Neuronal stem cell (in vitro differentiated cells): ENCODE measurements at regions not wholly inside any gene's neighbourhood (a gene's known extent, or its start where the extent isn't known, plus 50 kb on each side); places are given as distances from the start of the nearest gene placed in this dataset.

Experiments
- DNase-seq: peaks from one replicate; pipeline ENCODE4 v3.0.0-alpha.2; 2013; ENCODE audit warnings: low spot score
- H2AFZ ChIP-seq: one replicate; pipeline ENCODE4 v1.6.1; 2013; ENCODE audit warnings: mild to moderate bottlenecking, low read length, inconsistent platforms
- H2AK5ac ChIP-seq: 2 replicates; pipeline ENCODE4 v1.6.1; 2013; ENCODE audit warnings: low read depth, mild to moderate bottlenecking, inconsistent platforms, low read length, moderate library complexity, mixed read lengths
- H2BK120ac ChIP-seq: 2 replicates; pipeline ENCODE4 v1.6.1; 2013; ENCODE audit warnings: low read depth, mild to moderate bottlenecking, inconsistent platforms, low read length, moderate library complexity, mixed read lengths
- H2BK12ac ChIP-seq: one replicate; pipeline ENCODE4 v1.6.1; 2013; ENCODE audit warnings: low read length, inconsistent platforms
- H2BK15ac ChIP-seq: 2 replicates; pipeline ENCODE4 v1.6.1; 2013; ENCODE audit warnings: mild to moderate bottlenecking, low read length, inconsistent platforms, mixed read lengths
- H2BK5ac ChIP-seq: one replicate; pipeline ENCODE4 v1.6.1; 2013; ENCODE audit warnings: inconsistent platforms, mild to moderate bottlenecking, low read length, moderate library complexity
- H3K14ac ChIP-seq: one replicate; pipeline ENCODE4 v1.6.1; 2013; ENCODE audit warnings: low read length, inconsistent platforms
- H3K18ac ChIP-seq: 2 replicates; pipeline ENCODE4 v1.6.1; 2013; ENCODE audit warnings: low read length, inconsistent platforms
- H3K23ac ChIP-seq: 2 replicates; pipeline ENCODE4 v1.6.1; 2013; ENCODE audit warnings: low read depth, mild to moderate bottlenecking, mixed read lengths, low read length, inconsistent platforms; ENCODE audit not compliant: poor library complexity
- H3K27ac ChIP-seq: replicated peaks from 3 replicates; pipeline ENCODE4 v1.5.1; 2013; ENCODE audit warnings: low read length, inconsistent platforms
- H3K27me3 ChIP-seq, 3 experiments: 2 replicates each; pipeline ENCODE4 v1.6.1; 2013; ENCODE audit warnings: low read length in 3 of 3, mild to moderate bottlenecking in 2 of 3, inconsistent platforms in 1 of 3, low read depth in 1 of 3, mixed read lengths in 1 of 3, moderate library complexity in 1 of 3; ENCODE audit not compliant: control insufficient read depth in 3 of 3, insufficient read depth in 3 of 3
- H3K36me3 ChIP-seq, 2 donors: replicated peaks in 1 of 2; 2 replicates each; pipeline ENCODE4 v1.6.1; 2013; ENCODE audit warnings: low read length in 2 of 2; ENCODE audit not compliant: control insufficient read depth in 2 of 2, insufficient read depth in 2 of 2
- H3K4ac ChIP-seq: 2 replicates; pipeline ENCODE4 v1.6.1; 2013; ENCODE audit warnings: inconsistent platforms, mild to moderate bottlenecking, low read length, moderate library complexity
- H3K4me1 ChIP-seq, 2 donors: 1 replicate in 1 of 2; 2 replicates in 1 of 2; pipeline ENCODE4 v1.6.1; 2013; ENCODE audit warnings: low read length in 2 of 2, low read depth in 1 of 2; ENCODE audit not compliant: control insufficient read depth in 2 of 2, insufficient read depth in 1 of 2
- H3K4me2 ChIP-seq: one replicate; pipeline ENCODE4 v1.6.1; 2013; ENCODE audit warnings: mild to moderate bottlenecking, low read length, inconsistent platforms; ENCODE audit not compliant: insufficient read depth, poor library complexity, severe bottlenecking
- H3K4me3 ChIP-seq, 2 donors: 2 replicates each; pipeline ENCODE4 v1.5.1; 2013; ENCODE audit warnings: low read length in 2 of 2, mild to moderate bottlenecking in 2 of 2, inconsistent platforms in 1 of 2, moderate library complexity in 1 of 2
- H3K79me1 ChIP-seq: one replicate; pipeline ENCODE4 v1.6.1; 2013; ENCODE audit warnings: low read depth, mild to moderate bottlenecking, inconsistent platforms, low read length, moderate library complexity
- H3K9ac ChIP-seq: one replicate; pipeline ENCODE4 v1.6.1; 2013; ENCODE audit warnings: mild to moderate bottlenecking, low read depth, low read length, inconsistent platforms; ENCODE audit not compliant: poor library complexity
- H3K9me3 ChIP-seq, 2 donors: replicated peaks in 1 of 2; 2 replicates each; pipeline versions ENCODE3 to v1.6.1; 2013; ENCODE audit warnings: low read length in 2 of 2, mild to moderate bottlenecking in 2 of 2, inconsistent platforms in 1 of 2, low read depth in 1 of 2, mixed read lengths in 1 of 2, moderate library complexity in 1 of 2; ENCODE audit not compliant: control insufficient read depth in 2 of 2, insufficient read depth in 1 of 2
- H4K8ac ChIP-seq: one replicate; pipeline ENCODE4 v1.6.1; 2013; ENCODE audit warnings: low read depth, mild to moderate bottlenecking, inconsistent platforms, low read length, moderate library complexity
- H4K91ac ChIP-seq: one replicate; pipeline ENCODE4 v1.6.1; 2013; ENCODE audit warnings: low read length, low read depth, mild to moderate bottlenecking, inconsistent platforms; ENCODE audit not compliant: poor library complexity
- WGBS, 2 donors: extraction: QIAGEN DNeasy Blood & Tissue Kit; methylation state at CpG; one replicate each; pipeline ENCODE4 v1.1.7; 2013; ENCODE audit warnings: missing lambda C conversion rate in 2 of 2, mixed read lengths in 1 of 2; ENCODE audit not compliant: insufficient read length in 2 of 2, insufficient replicate concordance in 1 of 2; ENCODE audit errors: extremely low coverage in 2 of 2; 5-methylcytosine and 5-hydroxymethylcytosine counted together

DNA sequence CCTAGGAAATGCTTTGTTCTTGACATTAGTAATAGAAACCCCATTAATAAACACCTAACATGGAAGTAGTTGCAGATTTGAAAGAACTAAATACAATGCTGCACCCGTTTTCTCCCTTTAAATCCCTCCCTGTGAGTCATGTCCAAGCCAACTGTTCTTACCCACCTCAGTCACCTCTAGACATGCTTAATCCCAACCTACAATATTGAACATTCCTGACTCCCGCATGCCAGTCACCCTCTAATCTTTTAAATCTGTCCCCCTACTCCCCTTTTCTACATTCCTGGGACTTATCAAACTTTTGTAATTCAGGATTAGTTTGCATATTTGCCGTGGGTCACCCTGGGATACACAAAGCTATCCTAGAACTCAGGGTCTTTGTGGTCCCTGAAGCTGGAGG, 374.6 kb downstream of the IRS1 start:
- no peak overlapping the region for H3K18ac ChIP-seq
- H2AK5ac ChIP-seq = no peak overlapping the region
- H3K4me3 ChIP-seq = no peak overlapping the region
- peaks cover 2 to 4% of the 10 kb centered on the region in 2 donors for H3K4me1 ChIP-seq
- no peak overlapping the region for H2BK15ac ChIP-seq
- no peaks in the 10 kb centered on the region for H3K9me3 ChIP-seq
- H3K4me2 ChIP-seq = no peak overlapping the region
- no peaks in the 10 kb centered on the region for H3K36me3 ChIP-seq
- H2BK12ac ChIP-seq = no peak overlapping the region
- H3K4ac ChIP-seq = no peak overlapping the region
- DNase-seq = no peak
- H3K9ac ChIP-seq = no peak overlapping the region
- no peak overlapping the region for H2BK120ac ChIP-seq
- H3K79me1 ChIP-seq = no peaks in the 10 kb centered on the region
- peak overlapping the region; percentile 12 for H2AFZ ChIP-seq
- H3K27me3 ChIP-seq = no peaks in the 10 kb centered on the region
- H3K27ac ChIP-seq = no peak overlapping the region
- no peak overlapping the region for H2BK5ac ChIP-seq
- no peak overlapping the region for H4K8ac ChIP-seq
- H4K91ac ChIP-seq = no peak overlapping the region
- no CpG with 5 or more reads among the region's 3 CpGs for WGBS, 2 donors
- no peak overlapping the region for H3K23ac ChIP-seq
- no peak overlapping the region for H3K14ac ChIP-seq

DNA sequence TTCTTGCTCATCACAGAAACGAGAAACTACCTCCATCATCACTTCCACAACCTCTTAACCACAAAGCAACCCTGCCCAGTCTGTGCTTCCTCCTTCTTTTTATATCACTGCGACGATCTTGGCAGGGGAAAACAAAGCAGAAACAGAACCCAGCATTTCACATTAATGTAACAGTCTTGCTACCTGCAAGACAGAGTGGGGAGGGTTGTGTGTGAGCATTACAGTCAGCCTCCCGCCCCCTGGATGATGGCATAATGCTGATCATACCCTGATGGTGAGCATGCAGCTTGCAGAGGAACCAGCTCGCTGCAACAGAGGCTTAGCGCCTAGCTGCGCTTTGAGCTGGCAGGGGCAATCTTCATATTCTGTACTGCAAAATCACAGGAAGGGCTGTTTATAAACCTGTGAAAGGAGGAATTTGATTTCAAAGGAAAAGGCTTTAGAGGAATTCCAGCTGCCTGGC, 376.1 kb downstream of the IRS1 start:
- no peak overlapping the region for H2BK15ac ChIP-seq
- WGBS, 2 donors = no CpG with 5 or more reads among the region's 7 CpGs
- H3K18ac ChIP-seq = peak overlapping the region; percentile 55
- no peak overlapping the region for H4K91ac ChIP-seq
- DNase-seq = no peak
- no peak overlapping the region for H3K4me2 ChIP-seq
- H3K9me3 ChIP-seq = no peaks in the 10 kb centered on the region
- H2BK12ac ChIP-seq = no peak overlapping the region
- H2BK120ac ChIP-seq = no peak overlapping the region
- no peak overlapping the region for H3K4me3 ChIP-seq
- H3K27ac ChIP-seq = no peak overlapping the region
- H3K79me1 ChIP-seq = no peaks in the 10 kb centered on the region
- no peak overlapping the region for H3K14ac ChIP-seq
- no peak overlapping the region for H3K23ac ChIP-seq
- no peaks in the 10 kb centered on the region for H3K27me3 ChIP-seq
- H4K8ac ChIP-seq = no peak overlapping the region
- peaks cover 2 to 4% of the 10 kb centered on the region in 2 donors for H3K4me1 ChIP-seq
- no peak overlapping the region for H2AK5ac ChIP-seq
- no peak overlapping the region for H3K4ac ChIP-seq
- H2AFZ ChIP-seq = peak overlapping the region; percentile 47
- no peak overlapping the region for H2BK5ac ChIP-seq
- H3K9ac ChIP-seq = peak overlapping the region; percentile 74
- no peaks in the 10 kb centered on the region for H3K36me3 ChIP-seq

GRCh38 chr2:226420646-226421045, 379.0 kb downstream of the IRS1 start:
- Histone ChIP-seq H2BK5ac (no peak overlapping the region), H3K14ac (no peak overlapping the region), H3K4me3 (no peak overlapping the region), H4K8ac (no peak overlapping the region), H3K27me3 (no peaks in the 10 kb centered on the region), H3K36me3 (no peaks in the 10 kb centered on the region), H2BK12ac (no peak overlapping the region), H3K27ac (no peak overlapping the region), H2BK120ac (no peak overlapping the region), H3K9ac (no peak overlapping the region), H3K4me1 (peaks cover 2 to 4% of the 10 kb centered on the region in 2 donors), H3K23ac (no peak overlapping the region), H3K18ac (no peak overlapping the region), H4K91ac (no peak overlapping the region), H3K4me2 (no peak overlapping the region), H3K4ac (no peak overlapping the region), H3K9me3 (no peaks in the 10 kb centered on the region), H2BK15ac (no peak overlapping the region), H2AK5ac (no peak overlapping the region), H3K79me1 (no peaks in the 10 kb centered on the region), H2AFZ (no peak overlapping the region)
- DNase-seq = no peak

DNA sequence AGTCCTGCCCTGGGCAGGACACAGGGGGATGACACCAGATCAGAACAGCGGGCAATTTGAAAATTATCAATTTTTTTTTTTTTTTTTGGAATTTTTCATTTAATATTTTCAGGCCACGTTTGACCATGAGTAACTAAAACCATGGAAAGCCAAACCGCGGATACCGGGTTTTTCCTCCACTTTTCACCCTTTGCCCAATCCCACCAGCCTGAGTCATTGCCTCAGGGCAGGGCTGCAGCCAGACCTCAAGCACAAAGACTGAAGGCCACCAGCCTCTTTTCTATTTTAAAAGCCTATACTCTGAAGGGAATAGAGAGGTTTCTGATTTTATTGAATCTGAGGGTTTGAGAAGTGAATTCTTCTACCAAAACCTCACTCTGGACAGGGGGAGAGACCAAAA, 381.1 kb downstream of the IRS1 start:
- no CpG with 5 or more reads among the region's 5 CpGs for WGBS, 2 donors
- Histone ChIP-seq H3K79me1 (no peaks in the 10 kb centered on the region), H2BK12ac (no peak overlapping the region), H2AK5ac (no peak overlapping the region), H2BK5ac (no peak overlapping the region), H3K4me3 (no peak overlapping the region), H3K23ac (no peak overlapping the region), H3K36me3 (no peaks in the 10 kb centered on the region), H3K4me1 (peaks cover 0 to 1% of the 10 kb centered on the region in 2 donors), H3K4ac (no peak overlapping the region), H3K9ac (no peak overlapping the region), H3K14ac (no peak overlapping the region), H3K18ac (no peak overlapping the region), H3K4me2 (no peak overlapping the region), H2AFZ (no peak overlapping the region), H3K27ac (no peak overlapping the region), H2BK120ac (no peak overlapping the region), H4K8ac (no peak overlapping the region), H3K9me3 (no peaks in the 10 kb centered on the region), H4K91ac (no peak overlapping the region), H3K27me3 (no peaks in the 10 kb centered on the region), H2BK15ac (no peak overlapping the region)
- no peak for DNase-seq
